Ascending aorta (tissue), 2 donors: ENCODE measurements at regions not wholly inside any gene's neighbourhood (a gene's known extent, or its start where the extent isn't known, plus 50 kb on each side); places are given as distances from the start of the nearest gene placed in this dataset.

ENCODE experiments used
- DNase-seq, 2 donors: peaks; one replicate each; pipeline ENCODE4 v3.0.0-alpha.2; 2019; ENCODE audit warnings: low spot score in 2 of 2
- H3K27ac ChIP-seq, 2 donors: fragments of 200-600 bp; sonication (generic); one replicate each; pipeline ENCODE4 v1.5.1; 2016 to 2017; ENCODE audit warnings: mild to moderate bottlenecking in 1 of 2
- H3K27me3 ChIP-seq: fragments of 200-600 bp; sonication (generic); one replicate; pipeline ENCODE4 v1.5.1; 2017
- H3K36me3 ChIP-seq, 2 donors: fragments of 200-600 bp; sonication (generic); one replicate each; pipeline ENCODE4 v1.5.1; 2016
- H3K4me1 ChIP-seq, 2 donors: fragments of 200-600 bp; sonication (generic); one replicate each; pipeline ENCODE4 v1.5.1; 2016 to 2017; ENCODE audit warnings: mild to moderate bottlenecking in 1 of 2
- H3K4me3 ChIP-seq, 2 donors: fragments of 200-600 bp; sonication (generic); one replicate each; pipeline ENCODE4 v1.5.1; 2016 to 2017; ENCODE audit warnings: mild to moderate bottlenecking in 1 of 2
- H3K9me3 ChIP-seq, 2 donors: fragments of 200-600 bp; sonication (generic); one replicate each; pipeline ENCODE4 v1.5.1; 2016
- intact Hi-C: fragments of 100-400 bp; cut with DNase I; formaldehyde crosslinking; loops from one replicate; pipeline ENCODE4 v1.15.1; 2023
- TF ChIP-seq, protein P1 (sequence below), 3 experiments: fragments of 200-600 bp in 2 of 3; fragments of 450-650 bp in 1 of 3; sonication (generic) in 2 of 3; IDR thresholded peaks; one replicate each; pipeline ENCODE4 v1.5.1; 2016 to 2019; ENCODE audit warnings: antibody characterized with exemption in 3 of 3, mild to moderate bottlenecking in 1 of 3, moderate library complexity in 1 of 3

DNA sequence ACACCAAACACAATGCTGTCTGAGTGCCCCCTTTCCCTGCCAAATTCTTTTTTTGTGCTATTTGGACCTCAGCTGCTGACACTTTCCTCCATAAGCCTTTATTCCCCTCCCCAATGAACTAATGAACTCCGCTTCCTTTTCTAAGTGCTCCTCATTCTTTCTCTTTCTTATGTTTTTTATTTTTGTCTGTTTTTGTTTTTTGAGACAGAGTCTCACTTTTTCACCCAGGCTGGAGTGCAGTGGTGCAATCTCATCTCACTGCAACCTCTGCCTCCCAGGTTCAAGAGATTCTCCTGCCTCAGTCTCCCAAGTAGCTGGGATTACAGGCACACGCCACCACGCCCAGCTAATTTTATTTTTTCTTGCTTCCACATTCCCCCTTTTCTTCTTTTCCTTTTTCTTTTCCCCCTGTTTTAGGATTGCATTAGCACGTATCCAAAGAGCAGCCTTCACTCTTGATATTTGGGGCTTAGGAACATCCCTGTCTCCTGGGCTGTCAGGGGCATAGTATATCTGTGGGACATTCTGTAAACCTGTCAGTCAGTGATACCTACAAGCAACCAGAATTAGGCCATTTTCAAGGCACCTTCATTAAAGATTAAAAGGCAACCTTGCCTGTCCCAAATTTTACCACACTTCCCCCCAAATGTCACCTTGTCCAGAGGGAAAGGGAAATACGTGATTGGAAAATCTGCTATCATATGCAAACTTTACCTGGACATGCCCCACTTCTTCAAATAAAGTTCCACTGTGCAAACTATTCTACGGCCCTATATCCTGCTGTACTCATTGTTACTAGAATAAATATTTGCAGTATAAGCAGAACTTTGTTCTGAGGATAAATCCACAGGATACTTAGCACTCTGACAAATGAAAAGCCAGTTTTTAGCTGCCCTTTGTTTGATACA, 65.1 kb upstream of the ACSL3 start:
- Histone ChIP-seq H3K27me3 (no peaks in the 10 kb centered on the region), H3K9me3 (no peaks in the 10 kb centered on the region), H3K36me3 (no peaks in the 10 kb centered on the region), H3K4me1 (peaks cover 0 to 29% of the 10 kb centered on the region in 2 donors), H3K27ac (peak overlapping the region; percentile 37 to 54), H3K4me3 (no peak overlapping the region)
- intact Hi-C loops = no loop called here
- TF ChIP-seq, protein P1, sequence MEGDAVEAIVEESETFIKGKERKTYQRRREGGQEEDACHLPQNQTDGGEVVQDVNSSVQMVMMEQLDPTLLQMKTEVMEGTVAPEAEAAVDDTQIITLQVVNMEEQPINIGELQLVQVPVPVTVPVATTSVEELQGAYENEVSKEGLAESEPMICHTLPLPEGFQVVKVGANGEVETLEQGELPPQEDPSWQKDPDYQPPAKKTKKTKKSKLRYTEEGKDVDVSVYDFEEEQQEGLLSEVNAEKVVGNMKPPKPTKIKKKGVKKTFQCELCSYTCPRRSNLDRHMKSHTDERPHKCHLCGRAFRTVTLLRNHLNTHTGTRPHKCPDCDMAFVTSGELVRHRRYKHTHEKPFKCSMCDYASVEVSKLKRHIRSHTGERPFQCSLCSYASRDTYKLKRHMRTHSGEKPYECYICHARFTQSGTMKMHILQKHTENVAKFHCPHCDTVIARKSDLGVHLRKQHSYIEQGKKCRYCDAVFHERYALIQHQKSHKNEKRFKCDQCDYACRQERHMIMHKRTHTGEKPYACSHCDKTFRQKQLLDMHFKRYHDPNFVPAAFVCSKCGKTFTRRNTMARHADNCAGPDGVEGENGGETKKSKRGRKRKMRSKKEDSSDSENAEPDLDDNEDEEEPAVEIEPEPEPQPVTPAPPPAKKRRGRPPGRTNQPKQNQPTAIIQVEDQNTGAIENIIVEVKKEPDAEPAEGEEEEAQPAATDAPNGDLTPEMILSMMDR (IDR thresholded peaks at IDR 0.05) = no peak
- no peak for DNase-seq

DNA sequence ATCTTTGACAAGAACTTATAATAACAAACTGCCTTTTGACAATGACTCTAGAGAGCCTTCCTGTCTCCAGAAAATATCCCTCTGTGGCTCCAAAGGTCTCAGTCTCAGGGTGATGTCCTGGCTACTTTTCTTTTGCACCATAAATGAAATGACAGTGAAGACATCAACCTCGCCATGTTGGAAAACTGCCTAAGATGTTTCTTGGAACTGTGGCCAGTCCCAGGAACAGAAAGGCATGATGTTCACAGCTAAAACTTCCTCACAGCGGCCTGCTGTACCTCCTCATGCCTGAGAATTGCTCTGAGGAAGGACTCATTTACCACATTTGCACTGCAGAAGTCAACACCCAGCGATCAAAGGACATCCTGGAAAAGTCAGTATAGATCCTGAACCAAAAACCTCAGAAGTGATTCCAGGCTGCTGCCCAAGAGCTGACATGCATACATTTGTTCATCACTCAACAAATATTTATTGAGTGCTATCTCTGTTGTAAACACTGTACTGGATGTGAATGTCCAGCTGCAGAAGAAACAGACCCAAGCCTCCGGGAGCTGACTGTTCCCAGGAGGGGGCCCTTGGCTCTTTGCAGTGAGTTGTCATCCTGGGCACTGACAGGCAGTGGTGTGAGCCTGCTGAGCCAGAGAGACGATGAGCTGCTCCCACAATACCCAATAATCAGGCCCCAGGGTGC, 64.3 kb upstream of the ACSL3 start:
- H3K4me1 ChIP-seq = peaks cover 0 to 29% of the 10 kb centered on the region in 2 donors
- TF ChIP-seq, protein P1 (IDR thresholded peaks at IDR 0.05) = no peak
- peak overlapping the region; percentile 45 to 54 for H3K27ac ChIP-seq
- H3K9me3 ChIP-seq = no peaks in the 10 kb centered on the region
- H3K4me3 ChIP-seq = no peak overlapping the region
- H3K27me3 ChIP-seq = no peaks in the 10 kb centered on the region
- DNase-seq = no peak
- intact Hi-C loops = no loop called here
- H3K36me3 ChIP-seq = no peaks in the 10 kb centered on the region

DNA sequence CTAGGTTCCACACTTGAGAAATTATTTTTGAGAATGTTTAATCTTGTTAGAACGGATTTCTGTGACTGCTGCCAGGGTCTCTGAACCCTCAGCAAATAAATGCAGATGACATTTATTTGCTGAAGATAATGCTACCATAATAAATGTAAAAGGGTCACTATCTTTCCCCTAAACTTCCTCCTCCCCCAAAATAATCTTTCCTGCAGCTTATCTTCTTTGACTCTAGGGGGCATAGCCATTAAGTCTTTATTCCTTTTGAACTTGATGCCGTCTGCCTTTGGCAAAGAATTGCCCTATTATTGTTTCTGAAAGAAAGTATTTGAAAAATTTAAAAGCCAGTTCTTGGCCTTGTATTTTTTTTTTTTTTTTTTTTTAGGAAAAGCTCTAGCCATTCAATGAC, 63.6 kb upstream of the ACSL3 start:
- peak overlapping the region; percentile 45 to 54 for H3K27ac ChIP-seq
- intact Hi-C loops = no loop called here
- TF ChIP-seq, protein P1 (IDR thresholded peaks at IDR 0.05) = peak in 2 of 3 experiments; percentile 29 to 30

DNA sequence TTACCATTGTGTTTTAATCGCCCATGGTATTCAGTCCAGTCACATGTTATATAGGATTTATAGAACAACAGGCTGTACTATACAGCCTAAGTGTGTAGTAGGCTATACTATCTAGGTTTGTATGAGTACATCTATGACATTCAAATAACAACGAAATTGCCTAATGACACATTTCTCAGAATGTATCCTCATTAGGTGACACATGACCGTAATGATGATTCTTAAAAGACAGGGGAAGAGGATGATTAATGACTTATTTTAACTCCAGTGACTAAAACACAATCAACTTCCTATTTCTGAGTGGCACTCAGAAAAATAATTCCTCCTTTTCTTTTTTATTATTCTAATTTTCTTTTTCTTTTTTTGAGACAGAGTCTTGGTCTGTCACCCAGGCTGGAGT, 63.0 kb upstream of the ACSL3 start:
- peaks cover 0 to 20% of the 10 kb centered on the region in 2 donors for H3K4me1 ChIP-seq
- H3K4me3 ChIP-seq = no peak overlapping the region
- TF ChIP-seq, protein P1 (IDR thresholded peaks at IDR 0.05) = no peak
- H3K36me3 ChIP-seq = no peaks in the 10 kb centered on the region
- no peaks in the 10 kb centered on the region for H3K9me3 ChIP-seq
- no peak overlapping the region for H3K27ac ChIP-seq
- intact Hi-C loops = no loop called here
- no peak for DNase-seq
- H3K27me3 ChIP-seq = no peaks in the 10 kb centered on the region

More for the DNA sequence above, 63.6 kb upstream of the ACSL3 start:
- Histone ChIP-seq H3K9me3 (no peaks in the 10 kb centered on the region), H3K27me3 (no peaks in the 10 kb centered on the region), H3K4me1 (peaks cover 0 to 21% of the 10 kb centered on the region in 2 donors), H3K36me3 (no peaks in the 10 kb centered on the region), H3K4me3 (no peak overlapping the region)
- DNase-seq = no peak

DNA sequence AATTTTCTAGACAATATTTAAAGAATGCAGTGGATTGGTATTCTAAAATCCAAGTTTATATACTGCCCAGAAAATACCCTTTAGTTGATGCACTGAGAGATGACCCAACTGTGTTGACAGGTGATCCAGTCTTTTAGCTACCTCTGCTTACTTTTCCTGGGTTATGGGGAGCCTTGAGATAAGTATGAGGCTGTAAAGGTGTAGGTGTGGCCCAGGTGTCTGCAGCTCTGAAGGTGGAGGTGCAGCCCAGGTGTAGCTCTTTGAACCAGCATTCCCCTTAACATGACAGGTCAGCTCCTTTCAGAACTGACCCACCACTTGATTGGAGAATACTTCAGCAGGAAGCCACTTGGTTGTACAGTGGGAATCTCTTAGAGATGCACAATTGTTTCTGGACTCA, 62.3 kb upstream of the ACSL3 start:
- no peak overlapping the region for H3K4me3 ChIP-seq
- intact Hi-C loops = no loop called here
- peaks cover 0 to 20% of the 10 kb centered on the region in 2 donors for H3K4me1 ChIP-seq
- H3K9me3 ChIP-seq = no peaks in the 10 kb centered on the region
- DNase-seq = no peak
- H3K27ac ChIP-seq = no peak overlapping the region
- H3K36me3 ChIP-seq = no peaks in the 10 kb centered on the region
- H3K27me3 ChIP-seq = no peaks in the 10 kb centered on the region
- TF ChIP-seq, protein P1 (IDR thresholded peaks at IDR 0.05) = no peak
